HG03432 (cell line): ENCODE measurements at regions not wholly inside any gene's neighbourhood (a gene's known extent, or its start where the extent isn't known, plus 50 kb on each side); places are given as distances from the start of the nearest gene placed in this dataset.
"Not testable (repeated sequence)": the region's sequence is repeated elsewhere in the genome, so short reads cannot be mapped to it uniquely, and the experiment has no call there.

Experiments used
- ATAC-seq: cut with Tn5 transposase; IDR thresholded peaks from one replicate; pipeline ENCODE4 v1.9.1; 2021; ENCODE audit warnings: mild to moderate bottlenecking, moderate library complexity; ENCODE audit not compliant: unreplicated experiment

DNA sequence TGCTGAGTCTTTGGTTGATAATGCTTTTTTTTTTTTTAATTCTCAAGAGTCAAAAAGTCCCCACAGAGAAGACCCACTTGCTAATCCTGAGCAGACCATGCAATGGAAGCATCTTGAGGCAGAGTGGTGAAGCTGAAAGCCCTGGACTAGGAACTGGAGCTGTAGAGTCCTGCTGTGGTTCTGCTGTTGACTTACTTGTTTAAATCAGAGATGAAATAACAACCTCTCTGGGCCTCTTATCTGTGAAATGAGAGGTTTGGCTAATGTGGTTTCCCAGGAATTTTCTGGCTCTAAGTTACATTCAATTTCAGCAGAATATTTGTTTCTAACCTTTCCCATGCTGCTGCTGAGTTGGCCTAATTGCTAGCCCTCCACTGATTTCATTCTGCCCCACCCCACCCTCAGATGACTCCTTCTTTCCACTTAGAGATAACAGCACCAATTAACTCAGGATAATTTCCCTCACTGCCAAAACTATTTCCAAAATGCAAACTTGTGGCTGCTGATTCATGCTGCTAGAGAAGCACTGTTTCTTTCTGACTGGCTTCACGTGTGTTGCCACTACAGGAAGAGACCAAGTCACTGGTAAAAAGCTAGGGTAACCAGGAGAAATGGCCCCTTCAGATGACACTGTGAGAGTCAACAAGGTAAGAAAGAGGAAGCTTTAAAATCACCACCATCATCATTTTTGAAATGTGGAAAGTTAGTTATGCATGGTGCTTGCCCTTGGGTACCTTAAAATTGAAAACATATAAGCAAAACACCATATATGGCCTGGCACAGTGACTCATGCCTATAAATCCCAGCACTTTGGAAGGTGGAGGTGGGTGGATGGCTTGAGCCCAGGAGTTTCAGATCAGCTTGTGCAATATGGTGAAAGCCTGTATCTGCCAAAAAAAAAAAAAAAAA, 326.4 kb downstream of the DCHS2 start:
- ATAC-seq, result peak; percentile 86

DNA sequence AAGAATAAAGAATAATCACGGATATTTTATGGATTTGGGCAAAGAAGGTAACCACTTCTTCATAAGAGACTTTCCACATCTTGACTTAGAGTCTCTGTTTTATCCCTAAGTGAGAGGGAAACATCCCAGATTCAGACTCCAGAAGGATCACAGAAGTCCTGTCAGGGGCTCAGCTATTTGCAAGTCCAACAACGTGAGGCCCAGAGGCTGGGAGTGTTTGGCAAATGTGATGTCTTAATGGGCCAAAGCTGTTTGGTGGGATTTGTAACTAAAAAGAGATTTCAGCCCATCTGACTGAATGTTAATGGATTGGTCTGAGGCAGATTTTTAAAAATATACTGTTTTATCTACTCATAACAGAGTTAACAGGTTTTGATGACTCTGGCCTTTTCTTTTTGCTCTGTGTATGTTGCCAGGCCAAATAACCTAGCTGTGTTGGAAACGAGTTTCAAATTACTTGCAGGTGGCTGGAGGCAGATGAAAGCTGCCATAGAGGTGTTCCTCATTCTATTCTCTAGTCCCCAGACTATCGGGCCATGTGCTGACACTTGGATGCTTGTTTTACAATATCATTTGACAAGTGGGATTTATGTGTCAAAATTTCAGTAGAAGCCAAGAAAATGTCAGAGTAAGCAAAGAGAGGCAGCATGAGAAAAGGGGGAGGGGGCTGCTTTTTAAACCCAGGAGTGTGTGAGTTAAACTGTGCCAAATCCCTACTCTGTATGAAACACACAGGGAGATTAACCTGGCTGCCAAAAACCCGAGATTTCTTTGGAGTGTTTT, 330.9 kb downstream of the DCHS2 start:
- no peak for ATAC-seq

DNA sequence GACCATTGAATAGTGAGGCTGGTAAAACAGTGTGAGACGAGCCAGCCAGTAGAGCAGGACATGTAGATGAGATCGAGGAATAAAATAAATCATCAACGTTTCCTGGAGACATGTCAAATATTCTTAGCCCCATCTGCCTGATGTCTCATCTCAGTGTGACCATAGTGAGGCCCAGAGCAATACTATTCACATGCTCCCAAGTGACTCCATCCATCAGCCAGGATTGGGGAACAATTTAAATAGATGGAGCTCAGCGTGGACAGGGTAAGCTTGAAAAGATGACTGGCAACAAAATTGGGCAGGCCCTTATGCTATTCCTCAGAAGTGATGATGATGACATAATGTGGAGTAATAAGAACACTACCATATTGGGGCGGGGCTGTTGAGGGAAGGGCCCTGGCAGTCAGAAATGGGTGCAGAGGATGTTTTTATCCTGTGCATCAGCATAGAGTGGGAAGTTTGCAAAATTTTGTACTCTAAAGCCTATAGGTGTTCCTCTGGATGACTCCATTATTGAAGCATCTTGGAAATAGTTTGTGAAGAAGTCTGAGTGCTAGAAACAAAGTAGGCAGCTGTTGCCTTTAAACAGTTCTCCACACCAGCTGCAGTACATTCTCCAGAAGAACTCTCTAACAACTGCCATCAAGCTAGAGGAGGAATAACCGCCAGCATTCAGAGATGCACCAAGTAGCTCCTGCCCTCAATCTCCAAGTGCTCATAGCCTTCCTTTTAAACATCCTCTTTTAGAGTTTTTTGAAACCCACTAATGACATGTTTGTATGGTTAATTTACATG, 333.0 kb downstream of the DCHS2 start:
- ATAC-seq, result no peak

- ATAC-seq, result no peak
These were observed 339.1 kb downstream of the DCHS2 start for GRCh38 chr4:154152546-154152945.

GRCh38 chr4:154149236-154149635, 342.4 kb downstream of the DCHS2 start:
- ATAC-seq, result not testable (repeated sequence)

DNA sequence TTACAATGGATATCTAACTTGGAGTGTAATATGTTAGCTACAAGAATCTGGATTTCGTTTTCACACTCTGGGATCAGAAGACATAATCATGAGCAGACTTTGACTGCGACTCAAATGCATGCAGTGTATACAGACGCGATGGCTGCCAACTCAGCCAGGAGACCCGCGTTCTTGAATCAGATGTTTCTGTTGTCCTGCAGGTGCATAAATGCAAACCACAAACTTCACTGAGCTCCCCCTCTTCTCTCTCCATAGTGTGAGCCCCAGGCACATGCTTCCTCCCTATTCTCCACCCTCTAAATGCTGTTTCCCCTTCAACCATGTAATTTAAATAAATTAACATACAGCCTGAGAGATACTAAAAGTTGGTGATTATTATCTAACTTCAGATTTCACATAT, 347.9 kb downstream of the DCHS2 start:
- ATAC-seq, result no peak

DNA sequence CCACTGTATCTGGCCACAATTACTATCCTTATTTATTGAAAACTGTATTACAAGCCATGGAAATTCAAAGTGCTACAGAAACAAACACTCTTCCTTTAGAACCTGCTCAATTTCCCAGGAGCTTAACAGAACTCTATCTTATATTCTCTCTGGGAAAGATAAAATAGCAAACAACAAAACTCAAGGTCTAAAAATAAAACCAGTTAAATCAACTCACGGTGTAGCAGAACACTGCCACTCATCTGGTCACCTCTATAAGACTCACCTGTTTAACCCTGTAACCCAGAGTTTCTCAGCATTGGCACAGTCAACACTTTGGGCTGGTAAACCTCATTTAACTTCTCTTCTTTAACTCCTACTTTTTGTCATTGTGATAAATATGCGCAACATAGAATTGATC, 348.9 kb downstream of the DCHS2 start:
- no peak for ATAC-seq

GRCh38 chr4:154140869-154141268, 350.7 kb downstream of the DCHS2 start:
- no peak for ATAC-seq

DNA sequence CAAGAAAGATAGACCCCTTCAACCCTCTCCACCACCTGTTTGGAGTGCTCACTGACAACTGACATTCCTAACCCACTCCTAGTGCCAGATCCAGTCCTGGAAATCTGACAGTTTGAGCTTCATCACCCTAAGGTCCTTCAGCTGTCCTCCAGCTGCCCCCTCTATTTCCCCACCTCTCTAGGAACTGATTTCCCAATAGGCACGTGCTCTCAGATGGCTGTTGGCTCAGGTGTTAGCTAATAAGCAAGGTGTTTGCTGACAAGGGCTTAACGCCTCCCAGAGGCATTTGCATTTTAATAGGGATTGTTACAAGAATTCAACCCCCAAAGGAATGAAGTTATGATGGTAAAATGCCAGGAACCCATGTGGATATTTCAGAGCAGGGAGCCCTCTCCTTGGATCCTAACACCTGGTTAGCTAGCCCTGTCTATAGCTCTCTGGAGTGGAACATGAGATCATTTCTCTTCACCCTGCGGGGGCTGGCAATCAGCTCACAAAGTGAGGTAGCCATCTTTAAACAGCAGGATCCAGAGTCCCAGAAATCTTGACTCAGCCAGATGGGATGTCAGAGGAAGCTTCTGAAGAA, 348.5 kb upstream of the SFRP2 start:
- no peak for ATAC-seq

GRCh38 chr4:154135576-154135975, 346.7 kb upstream of the SFRP2 start:
- ATAC-seq, result no peak

GRCh38 chr4:154132406-154132805, 343.5 kb upstream of the SFRP2 start:
- ATAC-seq, result no peak

DNA sequence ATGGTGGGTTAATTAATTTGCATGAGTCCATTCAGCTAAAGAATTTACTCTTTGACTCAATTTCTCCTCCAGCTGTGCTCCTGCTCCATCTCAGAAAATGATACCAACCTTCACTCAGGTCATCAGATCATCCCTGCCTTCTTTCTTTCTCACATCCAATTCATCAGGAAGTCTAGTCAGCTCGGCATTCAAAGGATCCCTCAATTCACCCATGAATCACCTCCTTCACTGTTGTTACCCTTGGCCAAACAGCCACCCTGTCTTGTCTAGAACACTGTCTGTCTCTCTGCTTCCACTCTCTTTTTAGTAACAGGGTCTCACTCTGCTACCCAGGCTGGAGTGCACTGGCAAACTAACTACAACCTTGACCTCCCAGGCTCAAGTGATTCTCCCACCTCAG, 337.4 kb upstream of the SFRP2 start:
- no peak for ATAC-seq

DNA sequence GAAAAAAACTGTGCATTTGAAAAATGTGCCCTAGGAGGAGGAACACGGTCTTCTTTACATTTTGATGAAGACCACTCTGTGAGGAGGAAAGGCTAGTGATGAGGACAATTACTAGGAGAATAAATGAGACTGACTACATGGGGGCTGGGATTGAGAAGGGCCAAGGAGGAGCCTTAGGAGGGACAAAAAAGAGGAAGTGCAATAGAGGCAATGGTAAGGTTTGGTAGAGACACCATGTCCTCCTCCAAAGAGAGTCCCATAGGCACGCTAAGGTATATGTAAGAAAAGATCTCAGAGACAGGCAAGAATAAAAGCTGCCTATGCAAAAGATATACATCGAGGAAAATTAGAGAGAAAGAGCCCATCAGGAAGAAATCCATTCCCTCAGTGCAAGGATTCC, 336.5 kb upstream of the SFRP2 start:
- no peak for ATAC-seq

DNA sequence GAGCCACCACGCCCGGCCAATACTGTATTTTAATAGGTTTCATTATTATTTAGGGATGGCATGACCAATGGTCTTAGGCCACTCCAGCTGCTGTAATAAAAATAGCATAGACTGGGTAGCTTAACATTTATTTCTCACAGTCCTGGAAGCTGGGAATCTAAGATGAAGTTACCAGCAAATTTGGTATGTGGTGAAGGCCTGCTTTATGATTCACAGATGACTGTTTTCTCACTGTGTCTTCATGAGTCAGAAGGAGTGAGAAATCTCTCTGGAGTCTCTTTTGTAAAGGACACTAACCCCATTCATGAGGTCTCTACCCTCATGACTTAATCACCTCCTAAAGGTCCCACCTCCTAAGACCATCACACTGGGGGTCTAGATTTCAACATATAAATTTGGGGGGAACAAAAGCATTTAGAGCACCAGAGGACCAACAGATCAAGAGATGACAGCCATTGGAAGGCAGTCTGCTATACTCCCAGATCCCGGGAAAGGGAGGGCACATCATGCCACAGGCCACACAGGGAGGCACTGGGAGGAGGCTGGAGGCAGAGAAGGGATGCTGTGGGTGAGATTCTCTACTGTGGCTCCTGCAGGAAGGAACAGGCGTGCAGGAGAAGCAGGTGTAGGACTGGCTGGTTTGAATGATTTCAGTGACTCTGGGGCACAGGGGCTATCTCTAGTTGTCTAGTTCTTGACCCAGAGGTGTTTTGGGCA, 335.8 kb upstream of the SFRP2 start:
- ATAC-seq, result no peak

GRCh38 chr4:154123897-154124296, 335.0 kb upstream of the SFRP2 start:
- no peak for ATAC-seq

GRCh38 chr4:154120690-154121345, 331.9 kb upstream of the SFRP2 start:
- no peak for ATAC-seq

GRCh38 chr4:154120006-154120676, 331.3 kb upstream of the SFRP2 start:
- ATAC-seq, result no peak

DNA sequence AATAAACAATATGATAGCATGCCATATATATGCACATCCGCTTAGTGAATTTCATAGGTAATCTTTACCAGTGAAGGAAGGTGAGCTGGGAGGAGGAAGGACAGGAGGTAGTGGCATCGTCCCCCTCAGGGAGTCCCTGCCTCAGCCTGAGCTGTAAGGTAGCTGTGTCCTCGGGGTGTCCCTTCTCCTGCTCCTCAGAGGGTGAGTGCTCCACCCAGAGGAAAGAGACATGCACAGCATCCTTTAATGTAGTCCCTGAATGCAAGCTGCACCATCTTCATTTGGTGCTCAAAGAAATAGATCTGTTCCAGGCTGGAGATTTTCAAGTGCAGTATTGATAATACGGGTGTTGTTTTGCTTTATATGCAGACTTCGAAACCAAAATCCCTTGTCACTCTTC, 330.4 kb upstream of the SFRP2 start:
- no peak for ATAC-seq

GRCh38 chr4:154117726-154118125, 328.8 kb upstream of the SFRP2 start:
- not testable (repeated sequence) for ATAC-seq
